Chondrocyte (in vitro differentiated cells): ENCODE measurements at regions not wholly inside any gene's neighbourhood (a gene's known extent, or its start where the extent isn't known, plus 50 kb on each side); places are given as distances from the start of the nearest gene placed in this dataset.

Experiments used
- DNase-seq: peaks from one replicate; pipeline ENCODE4 v3.0.0; 2021; ENCODE audit warnings: mixed read lengths, low spot score
- H3K27ac Mint-ChIP-seq: one replicate; pipeline ENCODE4 v1.8.0; 2021; ENCODE audit warnings: mild to moderate bottlenecking, moderate library complexity, mixed read lengths; ENCODE audit not compliant: unreplicated experiment
- H3K27me3 Mint-ChIP-seq: 2 replicates; pipeline ENCODE4 v1.8.0; 2021; ENCODE audit warnings: low read depth, mixed read lengths
- H3K36me3 Mint-ChIP-seq: 2 replicates; pipeline ENCODE4 v1.8.0; 2021; ENCODE audit warnings: low read depth, mixed read lengths
- H3K4me1 Mint-ChIP-seq: 2 replicates; pipeline ENCODE4 v1.8.0; 2021; ENCODE audit warnings: low read depth, mild to moderate bottlenecking, mixed read lengths
- H3K4me3 Mint-ChIP-seq: one replicate; pipeline ENCODE4 v1.8.0; 2021; ENCODE audit warnings: mild to moderate bottlenecking, moderate library complexity, mixed read lengths; ENCODE audit not compliant: unreplicated experiment
- H3K9me3 Mint-ChIP-seq: 2 replicates; pipeline ENCODE4 v1.8.0; 2021; ENCODE audit warnings: low read depth, mixed read lengths
- CTCF ChIP-seq: fragments of 200-600 bp; sonication (generic); IDR thresholded peaks from 2 replicates; pipeline ENCODE4 v1.5.0; 2021; ENCODE audit warnings: antibody characterized with exemption, mild to moderate bottlenecking, moderate library complexity

GRCh38 chr3:158918451-158918850 lies 116.6 kb downstream of the MFSD1 start:
- no peaks in the 10 kb centered on the region for H3K36me3 Mint-ChIP-seq
- no peak overlapping the region for H3K4me3 Mint-ChIP-seq

GRCh38 chr3:158920371-158920770 lies 118.5 kb downstream of the MFSD1 start:
- DNase-seq: no peak
- H3K27ac Mint-ChIP-seq: no peak overlapping the region
- H3K27me3 Mint-ChIP-seq: peaks cover 15% of the 10 kb centered on the region
- no peak overlapping the region for H3K4me3 Mint-ChIP-seq
- H3K9me3 Mint-ChIP-seq: no peaks in the 10 kb centered on the region
- no peak for TF ChIP-seq CTCF
- peaks cover 3% of the 10 kb centered on the region for H3K4me1 Mint-ChIP-seq
- no peaks in the 10 kb centered on the region for H3K36me3 Mint-ChIP-seq

More at GRCh38 chr3:158918451-158918850, 116.6 kb downstream of the MFSD1 start:
- no peak for DNase-seq
- no peak for TF ChIP-seq CTCF
- H3K27me3 Mint-ChIP-seq: peaks cover 18% of the 10 kb centered on the region
- peaks cover 3% of the 10 kb centered on the region for H3K4me1 Mint-ChIP-seq
- H3K9me3 Mint-ChIP-seq: no peaks in the 10 kb centered on the region
- H3K27ac Mint-ChIP-seq: no peak overlapping the region

- TF ChIP-seq CTCF: no peak
- DNase-seq: no peak
- Mint-ChIP-seq H3K27me3 (peaks cover 23% of the 10 kb centered on the region), H3K9me3 (no peaks in the 10 kb centered on the region), H3K36me3 (no peaks in the 10 kb centered on the region), H3K27ac (no peak overlapping the region), H3K4me3 (no peak overlapping the region), H3K4me1 (no peaks in the 10 kb centered on the region)
These were observed 123.2 kb downstream of the MFSD1 start for GRCh38 chr3:158925021-158925420.

- no peak overlapping the region for H3K4me3 Mint-ChIP-seq
- DNase-seq: no peak
- no peaks in the 10 kb centered on the region for H3K36me3 Mint-ChIP-seq
- no peaks in the 10 kb centered on the region for H3K9me3 Mint-ChIP-seq
- TF ChIP-seq CTCF: no peak
- H3K27me3 Mint-ChIP-seq: peaks cover 17% of the 10 kb centered on the region
- no peaks in the 10 kb centered on the region for H3K4me1 Mint-ChIP-seq
- no peak overlapping the region for H3K27ac Mint-ChIP-seq
These were observed 124.1 kb downstream of the MFSD1 start for GRCh38 chr3:158925828-158926494.

- Mint-ChIP-seq H3K4me1 (no peaks in the 10 kb centered on the region), H3K36me3 (no peaks in the 10 kb centered on the region), H3K27me3 (peaks cover 7% of the 10 kb centered on the region), H3K4me3 (no peak overlapping the region), H3K9me3 (peaks cover 12% of the 10 kb centered on the region), H3K27ac (no peak overlapping the region)
- no peak for TF ChIP-seq CTCF
- DNase-seq: no peak
These were observed 134.0 kb downstream of the MFSD1 start for GRCh38 chr3:158935846-158936245.
